GM13977 (cell line): ENCODE measurements at regions not wholly inside any gene's neighbourhood (a gene's known extent, or its start where the extent isn't known, plus 50 kb on each side); places are given as distances from the start of the nearest gene placed in this dataset.
"Not testable (repeated sequence)": the region's sequence is repeated elsewhere in the genome, so short reads cannot be mapped to it uniquely, and the experiment has no call there.

Source experiments
- DNase-seq: peaks from one replicate; pipeline ENCODE4 v3.0.0; 2012; ENCODE audit warnings: low spot score
- CTCF ChIP-seq: IDR thresholded peaks from 2 replicates; pipeline ENCODE4 v1.5.1; 2012; ENCODE audit warnings: mild to moderate bottlenecking, control low read depth; ENCODE audit not compliant: insufficient read depth; ENCODE audit errors: extremely low read depth, missing control alignments
- in situ Hi-C: fragments of 300-500 bp; cut with MboI; formaldehyde crosslinking; loops from one replicate; pipeline ENCODE4 v1.12.0; 2022; ENCODE audit warnings: low sequenced_read_pairs, low pct_unique_long_range_greater_than_20kb, mixed read lengths, inconsistent platforms; ENCODE audit not compliant: unreplicated experiment

DNA sequence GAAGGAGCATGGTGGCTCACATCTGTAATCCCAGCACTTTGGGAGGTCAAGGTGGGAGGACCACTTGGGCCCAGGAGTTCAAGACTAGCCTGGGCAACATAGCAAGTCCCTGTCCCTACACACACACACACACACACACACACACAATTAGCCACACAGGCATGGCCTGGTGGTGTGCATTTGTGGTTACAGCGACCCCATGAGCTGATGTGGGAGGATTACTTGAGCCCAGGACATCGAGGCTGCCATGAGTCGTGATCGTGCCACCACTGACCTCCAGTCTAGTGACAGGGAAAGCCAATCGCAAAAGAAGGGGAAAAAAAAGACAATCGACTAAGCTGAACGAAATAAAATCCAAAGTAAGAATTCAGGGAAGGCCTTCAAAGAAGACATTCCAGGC, 67.9 kb downstream of the TBX3 start:
- TF ChIP-seq CTCF = no peak
- in situ Hi-C loops = no loop called here
- no peak for DNase-seq

GRCh38 chr12:114614040-114614439, 69.9 kb downstream of the TBX3 start:
- TF ChIP-seq CTCF = no peak
- in situ Hi-C loops = no loop called here
- no peak for DNase-seq

- DNase-seq = no peak
- in situ Hi-C loops = no loop called here
- TF ChIP-seq CTCF = no peak
Observed at GRCh38 chr12:114612062-114612461, 71.9 kb downstream of the TBX3 start.

GRCh38 chr12:114611145-114612018, 72.6 kb downstream of the TBX3 start:
- DNase-seq = no peak
- no peak for TF ChIP-seq CTCF
- in situ Hi-C loops = no loop called here

DNA sequence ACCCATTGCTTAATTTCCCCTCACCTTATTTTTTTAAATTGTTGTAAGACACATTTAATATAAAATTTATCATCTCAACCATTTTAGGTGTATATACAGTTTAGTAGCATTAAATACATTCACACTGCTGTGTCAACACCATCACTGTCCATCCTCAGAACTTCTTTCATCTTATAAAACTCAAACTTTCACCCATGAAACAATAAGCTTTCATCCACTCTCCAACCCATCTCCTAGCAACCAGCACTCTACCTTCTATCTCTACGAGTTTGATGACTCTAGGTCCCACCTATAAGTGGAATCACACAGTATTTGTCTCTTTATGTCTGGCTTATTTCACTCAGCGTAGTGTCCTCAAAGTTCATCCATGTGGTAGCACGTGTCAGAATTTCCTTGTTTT, 75.5 kb downstream of the TBX3 start:
- in situ Hi-C loops = no loop called here
- DNase-seq = no peak
- TF ChIP-seq CTCF = no peak

GRCh38 chr12:114605918-114606317, 78.1 kb downstream of the TBX3 start:
- TF ChIP-seq CTCF = no peak
- DNase-seq = no peak
- in situ Hi-C loops = no loop called here

DNA sequence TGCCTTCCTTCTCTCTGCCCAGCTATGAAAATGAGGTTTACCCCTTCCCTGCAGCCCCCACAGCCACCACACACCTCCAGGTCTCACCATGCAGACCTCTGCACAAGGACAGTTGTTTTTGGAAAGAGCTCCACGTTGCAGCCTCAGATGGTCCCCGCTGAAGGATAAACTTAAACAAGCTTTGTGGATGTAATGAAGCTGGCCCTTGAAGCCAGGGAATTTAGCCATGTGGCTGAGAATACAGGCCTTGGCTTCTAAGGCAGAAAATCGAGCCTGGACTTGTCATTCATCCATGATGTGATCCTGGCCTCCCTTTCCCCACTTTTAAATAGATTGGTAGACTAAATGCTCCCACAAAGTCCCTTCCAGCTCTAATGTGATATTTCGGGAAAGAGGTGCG, 79.4 kb downstream of the TBX3 start:
- DNase-seq = no peak
- in situ Hi-C loops = no loop called here
- no peak for TF ChIP-seq CTCF

GRCh38 chr12:114600584-114600983, 83.4 kb downstream of the TBX3 start:
- DNase-seq, in situ Hi-C loops: not testable (repeated sequence)
